IMR-90 (cell line): ENCODE measurements at regions not wholly inside any gene's neighbourhood (a gene's known extent, or its start where the extent isn't known, plus 50 kb on each side); places are given as distances from the start of the nearest gene placed in this dataset.

Experiments used
- ATAC-seq: fragments of 200-7000 bp; cut with Tn5 transposase; 2 replicates; pipeline ENCODE4 v1.9.1; 2020; ENCODE audit warnings: low read depth, mild to moderate bottlenecking, moderate library complexity
- BruUV-seq: library from RNA; stranded (reverse); fragments of 400-500 nt; replicated peaks from 2 replicates; lab custom pipeline; 2021; lab: Mats Ljungman, UMichigan
- CTCF ChIA-PET: fragments of 300-600 bp; formaldehyde crosslinking; extraction: SDS; loops from one replicate; lab custom pipeline; 2021; ENCODE audit warnings: antibody characterized with exemption; lab: Yijun Ruan, JAX
- POLR2A ChIA-PET: fragments of 300-600 bp; sonication (Branson Sonifier 250); formaldehyde crosslinking; loops from one replicate; lab custom pipeline; 2022; ENCODE audit warnings: antibody characterized with exemption; ENCODE audit not compliant: unreplicated experiment; lab: Charles Lee
- DNase-seq: peaks from one replicate; pipeline ENCODE4 v3.0.0; 2013
- H2AFZ ChIP-seq: replicated peaks from 2 replicates; pipeline ENCODE3; 2013; ENCODE audit warnings: low read length, mild to moderate bottlenecking; ENCODE audit not compliant: poor library complexity
- H2AK5ac ChIP-seq: 2 replicates; pipeline ENCODE4 v1.6.1; 2013; ENCODE audit warnings: low read depth, low read length, inconsistent platforms
- H2AK9ac ChIP-seq: replicated peaks from 2 replicates; pipeline ENCODE3; 2013; ENCODE audit warnings: mild to moderate bottlenecking, low read depth, low read length, moderate library complexity; ENCODE audit not compliant: poor library complexity
- H2BK120ac ChIP-seq: 2 replicates; pipeline ENCODE4 v1.6.1; 2013; ENCODE audit warnings: low read depth, low read length, inconsistent platforms
- H2BK15ac ChIP-seq: 3 replicates; pipeline ENCODE4 v1.6.1; 2013; ENCODE audit warnings: low read depth, low read length, inconsistent platforms
- H2BK20ac ChIP-seq: 2 replicates; pipeline ENCODE4 v1.6.1; 2013; ENCODE audit warnings: low read depth, mild to moderate bottlenecking, inconsistent platforms, low read length, moderate library complexity
- H2BK5ac ChIP-seq: 2 replicates; pipeline ENCODE4 v1.6.1; 2013; ENCODE audit warnings: mild to moderate bottlenecking, low read depth, low read length, inconsistent platforms; ENCODE audit not compliant: poor library complexity, severe bottlenecking
- H3K14ac ChIP-seq: replicated peaks from 2 replicates; pipeline ENCODE4 v1.6.1; 2013; ENCODE audit warnings: low read depth, low read length, inconsistent platforms
- H3K18ac ChIP-seq: 2 replicates; pipeline ENCODE4 v1.6.1; 2013; ENCODE audit warnings: low read depth, low read length, control low read depth
- H3K23ac ChIP-seq: 2 replicates; pipeline ENCODE4 v1.6.1; 2013; ENCODE audit warnings: low read depth, low read length, inconsistent platforms
- H3K27ac ChIP-seq: 2 replicates; pipeline ENCODE4 v1.5.1; 2013; ENCODE audit warnings: mild to moderate bottlenecking, control low read depth, low read length; ENCODE audit not compliant: insufficient read depth
- H3K27me3 ChIP-seq: 2 replicates; pipeline ENCODE4 v1.6.1; 2013; ENCODE audit warnings: low read length; ENCODE audit not compliant: control insufficient read depth, insufficient read depth
- H3K36me3 ChIP-seq: 2 replicates; pipeline ENCODE4 v1.6.1; 2013; ENCODE audit warnings: low read length, mixed read lengths; ENCODE audit not compliant: control insufficient read depth, insufficient read depth
- H3K4ac ChIP-seq: 2 replicates; pipeline ENCODE4 v1.6.1; 2013; ENCODE audit warnings: low read depth, low read length, inconsistent platforms
- H3K4me1 ChIP-seq: 2 replicates; pipeline ENCODE4 v1.6.1; 2013; ENCODE audit warnings: low read length, mixed read lengths; ENCODE audit not compliant: control insufficient read depth, insufficient read depth
- H3K4me2 ChIP-seq: 2 replicates; pipeline ENCODE4 v1.6.1; 2013; ENCODE audit warnings: low read depth, mild to moderate bottlenecking, control low read depth, low read length, moderate library complexity
- H3K4me3 ChIP-seq: 2 replicates; pipeline ENCODE4 v1.5.1; 2013; ENCODE audit warnings: low read depth, mild to moderate bottlenecking, control low read depth, low read length, moderate library complexity; ENCODE audit not compliant: insufficient read depth
- H3K56ac ChIP-seq: 2 replicates; pipeline ENCODE4 v1.6.1; 2013; ENCODE audit warnings: low read length, inconsistent platforms; ENCODE audit not compliant: insufficient read depth; ENCODE audit errors: extremely low read depth
- H3K79me1 ChIP-seq, 2 experiments: 2 replicates each; pipeline ENCODE4 v1.6.1; 2013; ENCODE audit warnings: low read length in 2 of 2, inconsistent platforms in 1 of 2, low read depth in 1 of 2
- H3K9ac ChIP-seq: 2 replicates; pipeline ENCODE4 v1.6.1; 2013; ENCODE audit warnings: low read depth, low read length, control low read depth
- H3K9me1 ChIP-seq: 2 replicates; pipeline ENCODE4 v1.6.1; 2013; ENCODE audit warnings: low read length, inconsistent platforms; ENCODE audit not compliant: insufficient read depth
- H3K9me3 ChIP-seq: 2 replicates; pipeline ENCODE4 v1.6.1; 2013; ENCODE audit warnings: low read length; ENCODE audit not compliant: control insufficient read depth, insufficient read depth
- H4K20me1 ChIP-seq: 2 replicates; pipeline ENCODE4 v1.6.1; 2013; ENCODE audit warnings: low read length, inconsistent platforms; ENCODE audit not compliant: insufficient read depth
- H4K5ac ChIP-seq: 2 replicates; pipeline ENCODE4 v1.6.1; 2013; ENCODE audit warnings: mild to moderate bottlenecking, low read depth, low read length, control low read depth
- H4K8ac ChIP-seq, 2 experiments: 2 replicates each; pipeline ENCODE4 v1.6.1; 2013; ENCODE audit warnings: low read depth in 2 of 2, low read length in 2 of 2, control low read depth in 1 of 2, inconsistent platforms in 1 of 2
- H4K91ac ChIP-seq: 2 replicates; pipeline ENCODE4 v1.6.1; 2013; ENCODE audit warnings: low read depth, low read length, inconsistent platforms; ENCODE audit not compliant: insufficient read depth
- BHLHE40 ChIP-seq: fragments of 150-350 bp; IDR thresholded peaks from 2 replicates; pipeline ENCODE4 v1.6.1; 2016; ENCODE audit warnings: mild to moderate bottlenecking, low read depth, low read length
- CEBPB ChIP-seq: IDR thresholded peaks from 2 replicates; pipeline ENCODE4 v1.6.1; 2012; ENCODE audit warnings: low read depth, low read length, improper control_type of control experiment
- CHD1 ChIP-seq: IDR thresholded peaks from 2 replicates; pipeline ENCODE4 v1.6.1; 2012; ENCODE audit warnings: low read depth, low read length, improper control_type of control experiment
- CTCF ChIP-seq: conservative IDR thresholded peaks from 2 replicates; pipeline ENCODE4 v1.5.1; 2012; ENCODE audit warnings: mild to moderate bottlenecking, low read depth, low read length, improper control_type of control experiment
- FOS ChIP-seq: fragments of 150-350 bp; IDR thresholded peaks from 2 replicates; pipeline ENCODE4 v1.6.1; 2016; ENCODE audit warnings: low read depth, low read length
- MAFK ChIP-seq: IDR thresholded peaks from 2 replicates; pipeline ENCODE4 v1.6.1; 2012; ENCODE audit warnings: low read depth, low read length, improper control_type of control experiment
- MAZ ChIP-seq: IDR thresholded peaks from 2 replicates; pipeline ENCODE4 v1.6.1; 2012; ENCODE audit warnings: low read depth, mild to moderate bottlenecking, low read length, improper control_type of control experiment, moderate library complexity, borderline replicate concordance
- MXI1 ChIP-seq: IDR thresholded peaks from 2 replicates; pipeline ENCODE4 v1.6.1; 2012; ENCODE audit warnings: low read depth, mild to moderate bottlenecking, low read length, moderate library complexity, borderline replicate concordance
- NFE2L2 ChIP-seq: fragments of 150-350 bp; IDR thresholded peaks from 2 replicates; pipeline ENCODE4 v1.6.1; 2016; ENCODE audit warnings: low read depth, mild to moderate bottlenecking, low read length
- POLR2A ChIP-seq: IDR thresholded peaks from 2 replicates; pipeline ENCODE4 v1.6.1; 2012; ENCODE audit warnings: mild to moderate bottlenecking, low read depth, low read length
- RAD21 ChIP-seq: IDR thresholded peaks from 2 replicates; pipeline ENCODE4 v1.6.1; 2012; ENCODE audit warnings: low read length, improper control_type of control experiment
- RCOR1 ChIP-seq: IDR thresholded peaks from 2 replicates; pipeline ENCODE4 v1.6.1; 2012; ENCODE audit warnings: mild to moderate bottlenecking, low read length, improper control_type of control experiment; ENCODE audit not compliant: insufficient replicate concordance
- RFX5 ChIP-seq: IDR thresholded peaks from 2 replicates; pipeline ENCODE4 v1.8.0; 2012; ENCODE audit warnings: low read depth, mild to moderate bottlenecking, low read length, moderate library complexity
- SMC3 ChIP-seq: fragments of 150-350 bp; IDR thresholded peaks from 2 replicates; pipeline ENCODE4 v1.6.1; 2016; ENCODE audit warnings: low read depth, mild to moderate bottlenecking, antibody characterized with exemption, low read length, moderate library complexity
- WGBS, 2 experiments: methylation state at CpG; one replicate each; pipeline versions ENCODE4 v1.1.5 to v1.1.7; 2013; ENCODE audit warnings: missing lambda C conversion rate in 2 of 2; ENCODE audit not compliant: insufficient read length in 1 of 2; ENCODE audit errors: extremely low coverage in 2 of 2; 5-methylcytosine and 5-hydroxymethylcytosine counted together
- dilution Hi-C: fragments of 300-500 bp; cut with HindIII; formaldehyde crosslinking; loops from one replicate; pipeline ENCODE4 v1.14.3; 2018; ENCODE audit warnings: low sequenced_read_pairs; ENCODE audit not compliant: unreplicated experiment
- in situ Hi-C: fragments of 300-500 bp; cut with MboI; formaldehyde crosslinking; loops from 3 replicates; pipeline ENCODE4 v1.14.3; 2019; ENCODE audit warnings: low sequenced_read_pairs, inconsistent platforms, mixed read lengths
- intact Hi-C: fragments of 100-400 bp; cut with micrococcal nuclease; formaldehyde crosslinking; loops from 2 replicates; pipeline ENCODE4 v1.10.0; 2022
- TF ChIP-seq, protein P1 (sequence below): fragments of 150-350 bp; IDR thresholded peaks from 2 replicates; pipeline ENCODE4 v1.6.1; 2017; ENCODE audit warnings: mild to moderate bottlenecking, antibody characterized with exemption, low read length, low read depth
- TF ChIP-seq, protein P2 (sequence below): fragments of 150-350 bp; IDR thresholded peaks from 2 replicates; pipeline ENCODE4 v1.6.1; 2016; ENCODE audit warnings: low read depth, mild to moderate bottlenecking, low read length, moderate library complexity, borderline replicate concordance

- Histone ChIP-seq H3K18ac (peak overlapping the region; percentile 54; the same call in 1 of the 2 replicates), H3K9me1 (peaks cover 8% of the 10 kb centered on the region; the same call in 1 of the 2 replicates), H2BK15ac (peak overlapping the region; percentile 60; the same call in 1 of the 3 replicates), H2BK120ac (no peak overlapping the region), H3K4me1 (peaks cover 16% of the 10 kb centered on the region), H3K4me2 (no peak overlapping the region), H2AFZ (no peak overlapping the region), H2AK9ac (no peak overlapping the region), H2BK5ac (no peak overlapping the region), H3K4me3 (no peak overlapping the region), H3K9me3 (no peaks in the 10 kb centered on the region), H4K5ac (peak overlapping the region; percentile 20; the same call in 1 of the 2 replicates), H4K20me1 (no peaks in the 10 kb centered on the region), H3K23ac (no peak overlapping the region), H4K91ac (no peak overlapping the region), H3K27me3 (no peaks in the 10 kb centered on the region), H3K36me3 (peaks cover 14% of the 10 kb centered on the region), H2AK5ac (0 out of 2 replicates have a peak overlapping the region, but pooled peaks have one; percentile 20), H3K4ac (peak overlapping the region; percentile 11; the same call in 1 of the 2 replicates), H2BK20ac (no peak overlapping the region), H3K56ac (no peak overlapping the region), H3K9ac (no peak overlapping the region), H3K14ac (no peak overlapping the region; the same call in 1 of the 2 replicates), H4K8ac (no peak overlapping the region), H3K27ac (no peak overlapping the region), H3K79me1 (peaks cover 4 to 17% of the 10 kb centered on the region in 2 experiments; a peak in 2 of 4 replicates)
- TF ChIP-seq RFX5 = no peak
- no peak for TF ChIP-seq RCOR1
- TF ChIP-seq MXI1 = no peak
- TF ChIP-seq MAFK = no peak
- TF ChIP-seq FOS = no peak
- no peak for TF ChIP-seq NFE2L2
- no peak for TF ChIP-seq CEBPB
- no peak for TF ChIP-seq CHD1
- TF ChIP-seq, protein P1, sequence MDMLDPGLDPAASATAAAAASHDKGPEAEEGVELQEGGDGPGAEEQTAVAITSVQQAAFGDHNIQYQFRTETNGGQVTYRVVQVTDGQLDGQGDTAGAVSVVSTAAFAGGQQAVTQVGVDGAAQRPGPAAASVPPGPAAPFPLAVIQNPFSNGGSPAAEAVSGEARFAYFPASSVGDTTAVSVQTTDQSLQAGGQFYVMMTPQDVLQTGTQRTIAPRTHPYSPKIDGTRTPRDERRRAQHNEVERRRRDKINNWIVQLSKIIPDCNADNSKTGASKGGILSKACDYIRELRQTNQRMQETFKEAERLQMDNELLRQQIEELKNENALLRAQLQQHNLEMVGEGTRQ = no peak
- no peak for TF ChIP-seq POLR2A
- TF ChIP-seq CTCF = no peak
- TF ChIP-seq BHLHE40 = no peak
- TF ChIP-seq SMC3 = no peak
- no peak for TF ChIP-seq RAD21
- TF ChIP-seq, protein P2, sequence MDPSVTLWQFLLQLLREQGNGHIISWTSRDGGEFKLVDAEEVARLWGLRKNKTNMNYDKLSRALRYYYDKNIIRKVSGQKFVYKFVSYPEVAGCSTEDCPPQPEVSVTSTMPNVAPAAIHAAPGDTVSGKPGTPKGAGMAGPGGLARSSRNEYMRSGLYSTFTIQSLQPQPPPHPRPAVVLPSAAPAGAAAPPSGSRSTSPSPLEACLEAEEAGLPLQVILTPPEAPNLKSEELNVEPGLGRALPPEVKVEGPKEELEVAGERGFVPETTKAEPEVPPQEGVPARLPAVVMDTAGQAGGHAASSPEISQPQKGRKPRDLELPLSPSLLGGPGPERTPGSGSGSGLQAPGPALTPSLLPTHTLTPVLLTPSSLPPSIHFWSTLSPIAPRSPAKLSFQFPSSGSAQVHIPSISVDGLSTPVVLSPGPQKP = no peak
- TF ChIP-seq MAZ = no peak
- no TSS peak for BruUV-seq
- CTCF ChIA-PET = no interaction called here
- ATAC-seq (no peak), DNase-seq (no peak)
- in situ Hi-C loops (loop anchor here (10.0 kb wide), 1 partner anchor 369 kb away; no protein-coding TSS in a partner anchor), dilution Hi-C loops (no loop called here), intact Hi-C loops (loop anchor here (10.0 kb wide), 1 partner anchor 171 kb away; no protein-coding TSS in a partner anchor)
- WGBS, 2 experiments = 100% methylated on average over 1 of the region's 2 CpGs; no CpG with 5 or more reads in 1 of the 2 experiments
- POLR2A ChIA-PET = no interaction called here
Observed at GRCh38 chr11:122033631-122034030, 82.4 kb downstream of the BLID start.
